GM12878 (cell line): ENCODE measurements at regions not wholly inside any gene's neighbourhood (a gene's known extent, or its start where the extent isn't known, plus 50 kb on each side); places are given as distances from the start of the nearest gene placed in this dataset.

Experiments
- ATAC-seq: fragments of 200-7000 bp; cut with Tn5 transposase; 3 replicates; pipeline ENCODE4 v1.9.1; 2020; ENCODE audit warnings: mild to moderate bottlenecking, moderate library complexity
- BruUV-seq: library from RNA; stranded (reverse); fragments of 400-500 nt; replicated peaks from 2 replicates; lab custom pipeline; 2021; lab: Mats Ljungman, UMichigan
- CTCF ChIA-PET: fragments of 300-600 bp; sonication (Branson Sonifier 250); formaldehyde crosslinking; extraction: SDS; loops from one replicate; lab custom pipeline; 2021; ENCODE audit warnings: inconsistent platforms; lab: Yijun Ruan, JAX
- POLR2A ChIA-PET: fragments of 350-600 bp; formaldehyde crosslinking; extraction: SDS; loops from one replicate; lab custom pipeline; 2021; ENCODE audit warnings: inconsistent platforms; lab: Charles Lee
- RAD21 ChIA-PET: fragments of 300-600 bp; sonication (Branson Sonifier 250); formaldehyde crosslinking; loops from one replicate; lab custom pipeline; 2023; ENCODE audit warnings: antibody characterized with exemption; ENCODE audit not compliant: unreplicated experiment; lab: Charles Lee
- SMC1A ChIA-PET: fragments of 300-600 bp; sonication (Branson Sonifier 250); formaldehyde crosslinking; loops from one replicate; lab custom pipeline; 2023; ENCODE audit not compliant: unreplicated experiment, uncharacterized antibody; lab: Charles Lee
- DNase-seq: peaks from one replicate; pipeline ENCODE4 v3.0.0-alpha.2; 2011; ENCODE audit warnings: low read depth, low spot score
- FAIRE-seq: peaks from 3 replicates; lab custom pipeline; 2011; peaks lifted over from hg19 to GRCh38; lab: Jason Lieb, UNC
- H2AFZ ChIP-seq: 2 replicates; pipeline ENCODE4 v1.6.0; 2011; ENCODE audit warnings: low read depth, low read length, control low read depth; ENCODE audit not compliant: control insufficient read depth
- H3K27ac ChIP-seq: 2 replicates; pipeline ENCODE4 v1.5.1; 2011; ENCODE audit warnings: control low read depth; ENCODE audit not compliant: control insufficient read depth, insufficient read depth
- H3K27me3 ChIP-seq, 2 experiments: replicated peaks in 1 of 2; 2 replicates each; pipeline versions ENCODE4 v1.6.0 to v1.6.1; 2011; ENCODE audit warnings: low read length in 1 of 2; ENCODE audit not compliant: control insufficient read depth in 2 of 2, insufficient read depth in 2 of 2
- H3K36me3 ChIP-seq, 2 experiments: 2 replicates each; pipeline ENCODE4 v1.5.1; 2011; ENCODE audit warnings: low read length in 1 of 2; ENCODE audit not compliant: control insufficient read depth in 2 of 2, insufficient read depth in 2 of 2
- H3K4me1 ChIP-seq: 2 replicates; pipeline ENCODE4 v1.6.1; 2011; ENCODE audit warnings: mild to moderate bottlenecking, low read length, moderate library complexity, mixed read lengths; ENCODE audit not compliant: control insufficient read depth, insufficient read depth
- H3K4me2 ChIP-seq: 2 replicates; pipeline ENCODE4 v1.6.0; 2011; ENCODE audit warnings: control low read depth; ENCODE audit not compliant: control insufficient read depth, insufficient read depth
- H3K4me3 ChIP-seq: fragments of 200-600 bp; sonication (generic); 2 replicates; pipeline ENCODE4 v1.5.1; 2016
- H3K79me2 ChIP-seq: 2 replicates; pipeline ENCODE4 v1.6.0; 2011; ENCODE audit warnings: low read length; ENCODE audit not compliant: control insufficient read depth, insufficient read depth
- H3K9ac ChIP-seq: 2 replicates; pipeline ENCODE4 v1.8.0; 2011; ENCODE audit warnings: low read length, control low read depth, mixed read lengths; ENCODE audit not compliant: control insufficient read depth, insufficient read depth
- H3K9me3 ChIP-seq: replicated peaks from 3 replicates; pipeline ENCODE4 v1.5.1; 2011; ENCODE audit warnings: mild to moderate bottlenecking, low read length; ENCODE audit not compliant: control insufficient read depth, insufficient read depth
- H4K20me1 ChIP-seq: 2 replicates; pipeline ENCODE4 v1.6.0; 2011; ENCODE audit not compliant: control insufficient read depth, insufficient read depth
- CBFB ChIP-seq: IDR thresholded peaks from 2 replicates; pipeline ENCODE4 v1.6.1; 2016; ENCODE audit warnings: antibody characterized with exemption, low read depth
- CBX5 ChIP-seq: sonication (generic); IDR thresholded peaks from 2 replicates; pipeline ENCODE4 v1.6.1; 2016; ENCODE audit warnings: low read depth, moderate library complexity, mild to moderate bottlenecking, inconsistent platforms
- E2F4 ChIP-seq: IDR thresholded peaks from 2 replicates; pipeline ENCODE4 v1.6.1; 2012; ENCODE audit warnings: low read depth, low read length, improper control_type of control experiment
- E4F1 ChIP-seq: fragments of 450-650 bp; IDR thresholded peaks from 2 replicates; pipeline ENCODE4 v1.6.1; 2018; ENCODE audit warnings: borderline replicate concordance, mild to moderate bottlenecking; ENCODE audit not compliant: partially characterized antibody
- EGR1 ChIP-seq, 2 experiments: IDR thresholded peaks; 1 replicate in 1 of 2; 2 replicates in 1 of 2; pipeline ENCODE4 v1.6.1; 2011 to 2012; ENCODE audit warnings: low read depth in 2 of 2, low read length in 2 of 2, borderline replicate concordance in 1 of 2, mild to moderate bottlenecking in 1 of 2, moderate library complexity in 1 of 2
- ETV6 ChIP-seq, 2 experiments: fragments of 450-650 bp in 1 of 2; IDR thresholded peaks in 1 of 2; conservative IDR thresholded peaks in 1 of 2; 2 replicates each; pipeline ENCODE4 v1.6.1; 2014; ENCODE audit warnings: antibody characterized with exemption in 1 of 2, borderline replicate concordance in 1 of 2, low read depth in 1 of 2, mild to moderate bottlenecking in 1 of 2, moderate library complexity in 1 of 2
- IRF4 ChIP-seq: IDR thresholded peaks from 2 replicates; pipeline ENCODE4 v1.6.1; 2011; ENCODE audit warnings: low read depth, low read length
- MEF2A ChIP-seq: IDR thresholded peaks from 2 replicates; pipeline ENCODE4 v1.6.1; 2011; ENCODE audit warnings: low read depth, mild to moderate bottlenecking, low read length, moderate library complexity; ENCODE audit not compliant: insufficient read depth
- MYC ChIP-seq: IDR thresholded peaks from 2 replicates; pipeline ENCODE4 v1.6.1; 2011; ENCODE audit warnings: mild to moderate bottlenecking, low read length, moderate library complexity, inconsistent platforms; ENCODE audit not compliant: insufficient read depth, insufficient replicate concordance, insufficient read length, severe bottlenecking
- PAX5 ChIP-seq: IDR thresholded peaks from 2 replicates; pipeline ENCODE4 v1.6.1; 2011; ENCODE audit warnings: low read depth, low read length, borderline replicate concordance
- POLR2A ChIP-seq: IDR thresholded peaks from 2 replicates; pipeline ENCODE4 v1.6.1; 2011; ENCODE audit warnings: low read depth, mild to moderate bottlenecking, low read length
- POLR2AphosphoS2 ChIP-seq: IDR thresholded peaks from 2 replicates; pipeline ENCODE4 v1.6.1; 2011; ENCODE audit warnings: low read depth, mild to moderate bottlenecking, low read length, improper control_type of control experiment, moderate library complexity
- RAD21 ChIP-seq: IDR thresholded peaks from 2 replicates; pipeline ENCODE4 v1.6.1; 2011; ENCODE audit warnings: mild to moderate bottlenecking, low read depth, low read length, moderate library complexity; ENCODE audit not compliant: insufficient read depth
- RELA ChIP-seq: fragments of 450-650 bp; IDR thresholded peaks from 2 replicates; pipeline ENCODE4 v1.8.0; 2014; ENCODE audit warnings: borderline replicate concordance; ENCODE audit not compliant: partially characterized antibody
- RFX5 ChIP-seq: IDR thresholded peaks from 2 replicates; pipeline ENCODE4 v1.6.1; 2011; ENCODE audit warnings: low read depth, low read length, improper control_type of control experiment
- SREBF2 ChIP-seq: IDR thresholded peaks from 2 replicates; pipeline ENCODE4 v1.6.1; 2012; ENCODE audit warnings: mild to moderate bottlenecking, low read length
- SUPT20H ChIP-seq: IDR thresholded peaks from 2 replicates; pipeline ENCODE4 v1.6.1; 2011; ENCODE audit warnings: low read depth, mild to moderate bottlenecking, low read length, moderate library complexity, borderline replicate concordance; ENCODE audit not compliant: control insufficient read depth
- TBL1XR1 ChIP-seq: IDR thresholded peaks from 2 replicates; pipeline ENCODE4 v1.6.1; 2012; ENCODE audit warnings: low read depth, low read length, improper control_type of control experiment
- TCF7 ChIP-seq: IDR thresholded peaks from 2 replicates; pipeline ENCODE4 v1.6.1; 2014; ENCODE audit warnings: antibody characterized with exemption, borderline replicate concordance
- ZNF207 ChIP-seq: fragments of 450-650 bp; IDR thresholded peaks from 2 replicates; pipeline ENCODE4 v1.6.1; 2014; ENCODE audit warnings: antibody characterized with exemption, mild to moderate bottlenecking, borderline replicate concordance
- WGBS: methylation state at CpG from one replicate; pipeline ENCODE4 v1.1.6; 2016; ENCODE audit warnings: low lambda C conversion rate; ENCODE audit not compliant: insufficient replicate concordance, insufficient coverage; ENCODE audit errors: missing lambda C conversion rate; 5-methylcytosine and 5-hydroxymethylcytosine counted together
- in situ Hi-C: fragments of 300-500 bp; cut with MboI; formaldehyde crosslinking; loops from 9 replicates; pipeline ENCODE4 v1.14.3; 2018; ENCODE audit warnings: mixed read lengths
- intact Hi-C: fragments of 100-400 bp; cut with micrococcal nuclease; formaldehyde crosslinking; loops from one replicate; pipeline ENCODE4 v1.14.2; 2022; ENCODE audit not compliant: unreplicated experiment

GRCh38 chr5:120886351-120886860, 422.3 kb downstream of the PRR16 start:
- no peaks in the 10 kb centered on the region for H3K79me2 ChIP-seq
- DNase-seq (no peak), FAIRE-seq (no peak), ATAC-seq (no peak)
- H3K9ac ChIP-seq = no peak overlapping the region
- H2AFZ ChIP-seq = no peak overlapping the region
- intact Hi-C loops = no loop called here
- CTCF ChIA-PET = no interaction called here
- POLR2A ChIA-PET = no interaction called here
- H3K27ac ChIP-seq = no peak overlapping the region
- no peaks in the 10 kb centered on the region for H3K36me3 ChIP-seq
- 13% methylated on average over 7 of the region's 7 CpGs for WGBS
- H3K9me3 ChIP-seq = no peaks in the 10 kb centered on the region
- no peaks in the 10 kb centered on the region for H4K20me1 ChIP-seq
- RAD21 ChIA-PET = no interaction called here
- TF ChIP-seq RAD21 = no peak
- TF ChIP-seq TCF7 = no peak
- no peak for TF ChIP-seq ETV6 (conservative IDR thresholded peaks at IDR 0.05 in 1 of 2, IDR thresholded peaks at IDR 0.05 in 1 of 2; ENCODE audit: borderline replicate concordance in 1 of 2, low read depth in 1 of 2)
- no peak for TF ChIP-seq MEF2A
- no peak for TF ChIP-seq CBFB
- TF ChIP-seq SUPT20H = no peak
- no peak for TF ChIP-seq TBL1XR1
- no peak for TF ChIP-seq PAX5
- TF ChIP-seq EGR1 (IDR thresholded peaks at IDR 0.05; ENCODE audit: borderline replicate concordance in 1 of 2, low read depth in 2 of 2, low read length in 2 of 2) = no peak
- no peak for TF ChIP-seq POLR2AphosphoS2
- no peak for TF ChIP-seq POLR2A
- TF ChIP-seq E4F1 = no peak
- TF ChIP-seq SREBF2 = no peak
- no peak for TF ChIP-seq IRF4
- TF ChIP-seq E2F4 = no peak
- TF ChIP-seq RELA = no peak
- no peak for TF ChIP-seq MYC
- no peak for TF ChIP-seq ZNF207
- no peak for TF ChIP-seq CBX5
- TF ChIP-seq RFX5 = no peak
- no peak overlapping the region for H3K4me3 ChIP-seq
- no peaks in the 10 kb centered on the region for H3K4me1 ChIP-seq
- in situ Hi-C loops = no loop called here
- no peak overlapping the region for H3K4me2 ChIP-seq
- H3K27me3 ChIP-seq = no peaks in the 10 kb centered on the region
- no TSS peak for BruUV-seq
- SMC1A ChIA-PET = interaction anchor here (0.5 kb wide), 1 partner anchor 13 kb away, joined by 3 read pairs; no protein-coding TSS in a partner anchor
